ENCODE measurements at regions not wholly inside any gene's neighbourhood (a gene's known extent, or its start where the extent isn't known, plus 50 kb on each side); places are given as distances from the start of the nearest gene placed in this dataset.

- Mint-ChIP-seq H3K9me3 (ENCODE audit: unreplicated experiment) (no peaks in the 10 kb centered on the region), H3K27me3 (ENCODE audit: unreplicated experiment) (no peaks in the 10 kb centered on the region), H3K4me3 (ENCODE audit: unreplicated experiment) (no peak overlapping the region), H3K4me1 (ENCODE audit: low read depth, unreplicated experiment) (no peaks in the 10 kb centered on the region), H3K27ac (ENCODE audit: unreplicated experiment) (no peak overlapping the region), H3K36me3 (ENCODE audit: unreplicated experiment) (no peaks in the 10 kb centered on the region)
- no peak for TF ChIP-seq CTCF (IDR thresholded peaks at IDR 0.05; ENCODE audit: partially characterized antibody, unreplicated experiment)
- no peak for DNase-seq
Observed at GRCh38 chr4:60117726-60118323, 1082.3 kb upstream of the ADGRL3 start.

GRCh38 chr4:60122820-60123219 is 1077.3 kb upstream of the ADGRL3 start:
- H3K4me3 Mint-ChIP-seq (ENCODE audit: unreplicated experiment) = no peak overlapping the region
- no peaks in the 10 kb centered on the region for H3K36me3 Mint-ChIP-seq (ENCODE audit: unreplicated experiment)
- H3K27me3 Mint-ChIP-seq (ENCODE audit: unreplicated experiment) = no peaks in the 10 kb centered on the region
- TF ChIP-seq CTCF (IDR thresholded peaks at IDR 0.05; ENCODE audit: partially characterized antibody, unreplicated experiment) = no peak
- DNase-seq = no peak
- no peaks in the 10 kb centered on the region for H3K9me3 Mint-ChIP-seq (ENCODE audit: unreplicated experiment)
- H3K27ac Mint-ChIP-seq (ENCODE audit: unreplicated experiment) = no peak overlapping the region
- H3K4me1 Mint-ChIP-seq (ENCODE audit: low read depth, unreplicated experiment) = no peaks in the 10 kb centered on the region

- Mint-ChIP-seq H3K4me3 (ENCODE audit: unreplicated experiment) (no peak overlapping the region), H3K27ac (ENCODE audit: unreplicated experiment) (no peak overlapping the region), H3K9me3 (ENCODE audit: unreplicated experiment) (no peaks in the 10 kb centered on the region), H3K4me1 (ENCODE audit: low read depth, unreplicated experiment) (peaks cover 8% of the 10 kb centered on the region), H3K36me3 (ENCODE audit: unreplicated experiment) (no peaks in the 10 kb centered on the region), H3K27me3 (ENCODE audit: unreplicated experiment) (no peaks in the 10 kb centered on the region)
- no peak for TF ChIP-seq CTCF (IDR thresholded peaks at IDR 0.05; ENCODE audit: partially characterized antibody, unreplicated experiment)
- DNase-seq = no peak
Observed at GRCh38 chr4:60128888-60129287, 1071.2 kb upstream of the ADGRL3 start.

- no peak for DNase-seq
- no peaks in the 10 kb centered on the region for H3K36me3 Mint-ChIP-seq (ENCODE audit: unreplicated experiment)
- no peak overlapping the region for H3K27ac Mint-ChIP-seq (ENCODE audit: unreplicated experiment)
- no peak for TF ChIP-seq CTCF (IDR thresholded peaks at IDR 0.05; ENCODE audit: partially characterized antibody, unreplicated experiment)
- peaks cover 8% of the 10 kb centered on the region for H3K4me1 Mint-ChIP-seq (ENCODE audit: low read depth, unreplicated experiment)
- H3K4me3 Mint-ChIP-seq (ENCODE audit: unreplicated experiment) = no peak overlapping the region
- H3K27me3 Mint-ChIP-seq (ENCODE audit: unreplicated experiment) = no peaks in the 10 kb centered on the region
- H3K9me3 Mint-ChIP-seq (ENCODE audit: unreplicated experiment) = no peaks in the 10 kb centered on the region
Observed at GRCh38 chr4:60129740-60130139, 1070.4 kb upstream of the ADGRL3 start.

GRCh38 chr4:60133375-60133774 is 1066.8 kb upstream of the ADGRL3 start:
- DNase-seq = no peak
- no peak for TF ChIP-seq CTCF (IDR thresholded peaks at IDR 0.05; ENCODE audit: partially characterized antibody, unreplicated experiment)
- Mint-ChIP-seq H3K4me3 (ENCODE audit: unreplicated experiment) (no peak overlapping the region), H3K27ac (ENCODE audit: unreplicated experiment) (no peak overlapping the region), H3K9me3 (ENCODE audit: unreplicated experiment) (no peaks in the 10 kb centered on the region), H3K4me1 (ENCODE audit: low read depth, unreplicated experiment) (peaks cover 8% of the 10 kb centered on the region), H3K36me3 (ENCODE audit: unreplicated experiment) (no peaks in the 10 kb centered on the region), H3K27me3 (ENCODE audit: unreplicated experiment) (no peaks in the 10 kb centered on the region)
